ENCODE measurements at regions not wholly inside any gene's neighbourhood (a gene's known extent, or its start where the extent isn't known, plus 50 kb on each side); places are given as distances from the start of the nearest gene placed in this dataset.

DNA sequence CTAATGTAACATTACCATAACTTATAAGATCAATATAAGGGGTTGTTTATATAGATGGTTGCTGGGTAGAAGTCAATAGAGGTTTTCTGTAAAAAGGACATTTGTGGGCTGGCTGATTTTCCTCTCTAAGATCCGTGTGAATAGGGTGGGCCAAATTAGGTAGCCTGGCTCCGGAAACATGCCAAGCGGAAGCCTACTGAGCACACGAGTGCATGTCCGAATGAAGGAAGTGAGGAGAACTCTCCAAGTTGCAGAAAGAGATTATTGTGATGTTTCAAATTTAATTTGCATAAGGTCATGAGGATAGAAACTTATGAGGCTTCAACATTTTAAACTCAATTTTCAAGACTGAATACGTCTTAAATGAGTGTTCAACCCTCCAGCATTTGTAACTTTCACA, 356.7 kb downstream of the SNAPC1 start:
- TF ChIP-seq EZH2phosphoT487 (IDR thresholded peaks at IDR 0.05) (no peak), EZH2 (IDR thresholded peaks at IDR 0.05) (no peak)
- TF ChIP-seq, protein P1, sequence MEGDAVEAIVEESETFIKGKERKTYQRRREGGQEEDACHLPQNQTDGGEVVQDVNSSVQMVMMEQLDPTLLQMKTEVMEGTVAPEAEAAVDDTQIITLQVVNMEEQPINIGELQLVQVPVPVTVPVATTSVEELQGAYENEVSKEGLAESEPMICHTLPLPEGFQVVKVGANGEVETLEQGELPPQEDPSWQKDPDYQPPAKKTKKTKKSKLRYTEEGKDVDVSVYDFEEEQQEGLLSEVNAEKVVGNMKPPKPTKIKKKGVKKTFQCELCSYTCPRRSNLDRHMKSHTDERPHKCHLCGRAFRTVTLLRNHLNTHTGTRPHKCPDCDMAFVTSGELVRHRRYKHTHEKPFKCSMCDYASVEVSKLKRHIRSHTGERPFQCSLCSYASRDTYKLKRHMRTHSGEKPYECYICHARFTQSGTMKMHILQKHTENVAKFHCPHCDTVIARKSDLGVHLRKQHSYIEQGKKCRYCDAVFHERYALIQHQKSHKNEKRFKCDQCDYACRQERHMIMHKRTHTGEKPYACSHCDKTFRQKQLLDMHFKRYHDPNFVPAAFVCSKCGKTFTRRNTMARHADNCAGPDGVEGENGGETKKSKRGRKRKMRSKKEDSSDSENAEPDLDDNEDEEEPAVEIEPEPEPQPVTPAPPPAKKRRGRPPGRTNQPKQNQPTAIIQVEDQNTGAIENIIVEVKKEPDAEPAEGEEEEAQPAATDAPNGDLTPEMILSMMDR (IDR thresholded peaks at IDR 0.05), result no peak

Measured in neural progenitor cell (in vitro differentiated cells).